Mucosa of gallbladder (tissue), 1 donor: ENCODE measurements at regions not wholly inside any gene's neighbourhood (a gene's known extent, or its start where the extent isn't known, plus 50 kb on each side); places are given as distances from the start of the nearest gene placed in this dataset.
"Not testable (repeated sequence)": the region's sequence is repeated elsewhere in the genome, so short reads cannot be mapped to it uniquely, and the experiment has no call there.

Source experiments
- DNase-seq: peaks from one replicate; pipeline ENCODE4 v3.0.0-alpha.2; 2020; ENCODE audit warnings: low spot score
- donor health status: DM: no; HTN: no; CAD: no.

- not testable (repeated sequence) for DNase-seq
These were observed 97.5 kb downstream of the ZNF664 start for GRCh38 chr12:124070394-124071074.

- no peak for DNase-seq
These were observed 98.0 kb downstream of the ZNF664 start for GRCh38 chr12:124071075-124071443.

GRCh38 chr12:124073356-124074035 lies 100.5 kb downstream of the ZNF664 start:
- no peak for DNase-seq

GRCh38 chr12:124075841-124076240 lies 102.8 kb downstream of the ZNF664 start:
- no peak for DNase-seq

- DNase-seq, result no peak
These were observed 104.7 kb downstream of the ZNF664 start for GRCh38 chr12:124077701-124078100.

- no peak for DNase-seq
These were observed 105.8 kb downstream of the ZNF664 start for GRCh38 chr12:124078800-124079199.

- DNase-seq, result no peak
These were observed 107.6 kb downstream of the ZNF664 start for GRCh38 chr12:124080649-124081048.

GRCh38 chr12:124082012-124082411 lies 109.0 kb downstream of the ZNF664 start:
- DNase-seq, result no peak

- no peak for DNase-seq
These were observed 109.7 kb downstream of the ZNF664 start for GRCh38 chr12:124082687-124083086.

GRCh38 chr12:124083708-124084107 lies 110.7 kb downstream of the ZNF664 start:
- DNase-seq, result no peak

- no peak for DNase-seq
These were observed 112.6 kb downstream of the ZNF664 start for GRCh38 chr12:124085419-124086296.

GRCh38 chr12:124086299-124086898 lies 113.4 kb downstream of the ZNF664 start:
- DNase-seq, result no peak

- no peak for DNase-seq
These were observed 114.4 kb downstream of the ZNF664 start for GRCh38 chr12:124087266-124088051.

- no peak for DNase-seq
These were observed 115.3 kb downstream of the ZNF664 start for GRCh38 chr12:124088217-124088907.

GRCh38 chr12:124089181-124089914 lies 116.3 kb downstream of the ZNF664 start:
- DNase-seq, result peak; percentile 16

GRCh38 chr12:124091835-124092234 lies 118.8 kb downstream of the ZNF664 start:
- DNase-seq, result no peak

- DNase-seq, result not testable (repeated sequence)
These were observed 119.5 kb downstream of the ZNF664 start for GRCh38 chr12:124092532-124092931.

GRCh38 chr12:124093297-124093696 lies 120.3 kb downstream of the ZNF664 start:
- no peak for DNase-seq

GRCh38 chr12:124094188-124094587 lies 121.2 kb downstream of the ZNF664 start:
- DNase-seq, result no peak

- no peak for DNase-seq
These were observed 121.7 kb downstream of the ZNF664 start for GRCh38 chr12:124094733-124095132.
